H1 (cell line): ENCODE measurements at regions not wholly inside any gene's neighbourhood (a gene's known extent, or its start where the extent isn't known, plus 50 kb on each side); places are given as distances from the start of the nearest gene placed in this dataset.

Source experiments
- CTCF ChIA-PET: fragments of 300-600 bp; sonication (Branson Sonifier 250); formaldehyde crosslinking; loops from one replicate; lab custom pipeline; 2021; ENCODE audit not compliant: partially characterized antibody; lab: Charles Lee
- POLR2A ChIA-PET: fragments of 300-600 bp; sonication (Branson Sonifier 250); formaldehyde crosslinking; loops from one replicate; lab custom pipeline; 2021; ENCODE audit warnings: inconsistent platforms; ENCODE audit not compliant: partially characterized antibody; lab: Charles Lee
- DNase-seq, 2 experiments: peaks; one replicate each; pipeline versions ENCODE4 v3.0.0 to v3.0.0-alpha.2; 2010 to 2022; ENCODE audit warnings: low spot score in 2 of 2, low read depth in 1 of 2, mixed read lengths in 1 of 2
- FAIRE-seq: peaks from 2 replicates; lab custom pipeline; 2011; peaks lifted over from hg19 to GRCh38; lab: Jason Lieb, UNC
- H2AFZ ChIP-seq: 2 replicates; pipeline ENCODE4 v1.8.1; 2012; ENCODE audit warnings: low read length, inconsistent platforms
- H2AK5ac ChIP-seq: 2 replicates; pipeline ENCODE4 v1.6.1; 2013; ENCODE audit warnings: low read depth, low read length
- H2BK120ac ChIP-seq: replicated peaks from 2 replicates; pipeline ENCODE3; 2013; ENCODE audit warnings: low read depth, low read length, inconsistent platforms
- H2BK12ac ChIP-seq: 2 replicates; pipeline ENCODE4 v1.6.1; 2013; ENCODE audit warnings: low read depth, low read length
- H2BK15ac ChIP-seq: 2 replicates; pipeline ENCODE4 v1.6.1; 2013; ENCODE audit warnings: low read length
- H2BK20ac ChIP-seq: 2 replicates; pipeline ENCODE4 v1.6.1; 2013; ENCODE audit warnings: low read length
- H2BK5ac ChIP-seq: 2 replicates; pipeline ENCODE4 v1.6.1; 2013; ENCODE audit warnings: low read depth, low read length
- H3K14ac ChIP-seq: 2 replicates; pipeline ENCODE4 v1.6.1; 2013; ENCODE audit warnings: inconsistent platforms; ENCODE audit not compliant: insufficient read length
- H3K18ac ChIP-seq: 2 replicates; pipeline ENCODE4 v1.6.1; 2013; ENCODE audit warnings: low read length; ENCODE audit errors: extremely low read depth
- H3K23ac ChIP-seq: 2 replicates; pipeline ENCODE4 v1.6.1; 2013; ENCODE audit warnings: inconsistent platforms; ENCODE audit not compliant: insufficient read length
- H3K23me2 ChIP-seq: 2 replicates; pipeline ENCODE4 v1.6.1; 2013; ENCODE audit warnings: low read depth, low read length
- H3K27ac ChIP-seq: 2 replicates; pipeline ENCODE4 v1.6.1; 2011; ENCODE audit warnings: low read depth, low read length, inconsistent platforms
- H3K27me3 ChIP-seq, 4 experiments: replicated peaks in 1 of 4; 1 replicate in 1 of 4; 2 replicates in 3 of 4; pipeline versions ENCODE4 v1.6.1 to v1.8.1; 2011 to 2013; ENCODE audit warnings: low read length in 3 of 4, mild to moderate bottlenecking in 3 of 4, inconsistent platforms in 2 of 4, mixed read lengths in 2 of 4, moderate library complexity in 1 of 4; ENCODE audit not compliant: control insufficient read depth in 3 of 4, insufficient read depth in 3 of 4; ENCODE audit errors: extremely low read depth in 1 of 4
- H3K36me3 ChIP-seq, 4 experiments: 2 replicates each; pipeline versions ENCODE4 v1.6.1 to v1.8.1; 2011 to 2013; ENCODE audit warnings: mild to moderate bottlenecking in 4 of 4, low read length in 3 of 4, moderate library complexity in 2 of 4, control low read depth in 1 of 4, inconsistent platforms in 1 of 4; ENCODE audit not compliant: insufficient read depth in 4 of 4, control insufficient read depth in 2 of 4
- H3K4ac ChIP-seq: replicated peaks from 2 replicates; pipeline ENCODE3; 2013; ENCODE audit warnings: low read length, low read depth, mixed read lengths, inconsistent platforms; ENCODE audit not compliant: insufficient read length
- H3K4me1 ChIP-seq, 4 experiments: replicated peaks in 1 of 4; 1 replicate in 1 of 4; 2 replicates in 3 of 4; pipeline versions ENCODE4 v1.6.1 to v1.8.1; 2011 to 2013; ENCODE audit warnings: low read length in 3 of 4, inconsistent platforms in 2 of 4, mixed read lengths in 1 of 4; ENCODE audit not compliant: insufficient read depth in 4 of 4, control insufficient read depth in 3 of 4
- H3K4me2 ChIP-seq, 2 experiments: 2 replicates each; pipeline versions ENCODE4 v1.6.1 to v1.8.1; 2011 to 2013; ENCODE audit warnings: low read depth in 2 of 2, low read length in 2 of 2, control low read depth in 1 of 2, inconsistent platforms in 1 of 2, mild to moderate bottlenecking in 1 of 2; ENCODE audit not compliant: insufficient read depth in 1 of 2
- H3K4me3 ChIP-seq, 4 experiments: fragments of 200-600, 300-600 bp in 1 of 4; sonication (generic), shearing (Covaris generic), sonication (Bioruptor Twin) in 1 of 4; 2 replicates each; pipeline versions ENCODE4 v1.5.1 to v1.8.1; 2011 to 2016; ENCODE audit warnings: low read length in 4 of 4, low read depth in 3 of 4, control low read depth in 2 of 4, inconsistent platforms in 2 of 4, mild to moderate bottlenecking in 2 of 4, mixed read lengths in 1 of 4, moderate library complexity in 1 of 4; ENCODE audit not compliant: insufficient read depth in 2 of 4; ENCODE audit errors: extremely low read depth in 1 of 4
- H3K56ac ChIP-seq: replicated peaks from 2 replicates; pipeline ENCODE3; 2013; ENCODE audit warnings: low read depth, mild to moderate bottlenecking, mixed read lengths, low read length, inconsistent platforms; ENCODE audit not compliant: insufficient read length
- H3K79me1 ChIP-seq: 2 replicates; pipeline ENCODE4 v1.6.1; 2013; ENCODE audit warnings: low read depth, low read length, control low read depth
- H3K79me2 ChIP-seq, 2 experiments: 2 replicates each; pipeline versions ENCODE4 v1.6.1 to v1.8.1; 2012 to 2013; ENCODE audit warnings: low read length in 2 of 2, mild to moderate bottlenecking in 2 of 2, inconsistent platforms in 1 of 2; ENCODE audit not compliant: insufficient read depth in 2 of 2, control insufficient read depth in 1 of 2
- H3K9ac ChIP-seq, 4 experiments: replicated peaks in 1 of 4; 1 replicate in 1 of 4; 2 replicates in 3 of 4; pipeline versions ENCODE4 v1.6.1 to v1.8.1; 2011 to 2013; ENCODE audit warnings: low read depth in 3 of 4, low read length in 3 of 4, control low read depth in 2 of 4, mild to moderate bottlenecking in 2 of 4, moderate library complexity in 2 of 4, inconsistent platforms in 1 of 4; ENCODE audit errors: extremely low read depth in 1 of 4
- H3K9me3 ChIP-seq, 2 experiments: 2 replicates each; pipeline versions ENCODE4 v1.6.1 to v1.8.1; 2012 to 2013; ENCODE audit warnings: mild to moderate bottlenecking in 2 of 2, moderate library complexity in 2 of 2, control low read depth in 1 of 2, inconsistent platforms in 1 of 2, low read depth in 1 of 2, low read length in 1 of 2, mixed read lengths in 1 of 2; ENCODE audit not compliant: insufficient read depth in 2 of 2
- H4K20me1 ChIP-seq, 2 experiments: replicated peaks in 1 of 2; 2 replicates each; pipeline versions ENCODE3 to v1.8.1; 2011 to 2013; ENCODE audit warnings: inconsistent platforms in 2 of 2, low read length in 2 of 2, mild to moderate bottlenecking in 1 of 2; ENCODE audit not compliant: insufficient read depth in 2 of 2, control insufficient read depth in 1 of 2
- H4K5ac ChIP-seq: 2 replicates; pipeline ENCODE4 v1.6.1; 2013; ENCODE audit warnings: low read length, low read depth, mixed read lengths, inconsistent platforms; ENCODE audit not compliant: insufficient read length
- H4K8ac ChIP-seq: 2 replicates; pipeline ENCODE4 v1.8.0; 2013; ENCODE audit warnings: mild to moderate bottlenecking, moderate library complexity, low read length, inconsistent platforms; ENCODE audit not compliant: insufficient read depth; ENCODE audit errors: extremely low read depth
- H4K91ac ChIP-seq: replicated peaks from 2 replicates; pipeline ENCODE3; 2013; ENCODE audit warnings: low read length, mixed read lengths, inconsistent platforms; ENCODE audit not compliant: insufficient read length
- CTBP2 ChIP-seq: IDR thresholded peaks from 2 replicates; pipeline ENCODE4 v1.7.0; 2011; ENCODE audit warnings: borderline replicate concordance, mild to moderate bottlenecking, moderate library complexity, mixed read lengths, low read length; ENCODE audit not compliant: insufficient read depth, insufficient read length
- KDM5A ChIP-seq: fragments of 200-600 bp; IDR thresholded peaks from 2 replicates; pipeline ENCODE4 v1.7.1; 2012; ENCODE audit warnings: mild to moderate bottlenecking, low read length, inconsistent platforms, mixed read lengths
- SAP30 ChIP-seq: fragments of 300-600 bp; sonication (generic); IDR thresholded peaks from 2 replicates; pipeline ENCODE4 v1.7.1; 2012; ENCODE audit warnings: low read length, moderate library complexity, mild to moderate bottlenecking, inconsistent platforms; ENCODE audit not compliant: insufficient read depth, insufficient replicate concordance

DNA sequence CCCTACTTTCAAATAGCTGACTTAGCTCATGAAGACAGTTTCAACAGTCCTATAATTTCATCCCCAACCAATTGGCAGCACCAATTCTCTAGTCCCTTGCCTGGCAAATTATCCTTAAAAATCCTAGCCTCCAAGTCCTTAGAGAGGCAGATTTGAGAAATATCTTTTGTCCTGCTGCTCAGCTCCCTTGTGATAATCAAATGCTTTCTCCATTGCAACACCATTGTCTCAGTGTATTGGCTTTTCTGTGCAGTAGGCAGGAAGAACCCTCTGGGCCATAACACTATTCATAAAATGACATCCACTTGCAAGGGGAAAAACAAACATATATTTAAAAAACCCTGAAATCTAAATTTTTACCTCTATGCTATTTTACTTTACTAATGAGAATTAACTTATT lies 89.6 kb downstream of the AASDHPPT start:
- Histone ChIP-seq H3K27me3 (no peaks in the 10 kb centered on the region), H3K4me3 (no peak overlapping the region), H3K79me2 (no peaks in the 10 kb centered on the region), H3K18ac (no peak overlapping the region), H3K23me2 (no peaks in the 10 kb centered on the region), H2BK5ac (no peak overlapping the region), H3K23ac (no peak overlapping the region), H3K4me2 (no peak overlapping the region), H3K9ac (no peak overlapping the region), H3K14ac (no peak overlapping the region), H2AK5ac (no peak overlapping the region), H4K91ac (no peak overlapping the region), H2BK12ac (no peak overlapping the region), H4K5ac (no peak overlapping the region), H2BK120ac (no peak overlapping the region), H2BK20ac (no peak overlapping the region), H4K20me1 (no peaks in the 10 kb centered on the region), H3K4ac (no peak overlapping the region), H2AFZ (no peak overlapping the region), H4K8ac (no peak overlapping the region), H3K79me1 (no peaks in the 10 kb centered on the region), H3K9me3 (peaks cover 4 to 10% of the 10 kb centered on the region in 2 experiments; a peak in 2 of 4 replicates), H3K4me1 (no peaks in the 10 kb centered on the region), H3K56ac (no peak overlapping the region), H2BK15ac (no peak overlapping the region), H3K27ac (no peak overlapping the region), H3K36me3 (no peaks in the 10 kb centered on the region)
- TF ChIP-seq KDM5A (peak; percentile 65; the same call in 1 of the 2 replicates), SAP30 (no peak), CTBP2 (no peak)
- no peak for FAIRE-seq
- DNase-seq, result no peak
- POLR2A ChIA-PET, result no interaction called here
- CTCF ChIA-PET, result no interaction called here
